Activated CD4-positive, alpha-beta T cell treated with anti-CD3 and anti-CD28 coated beads for 4 hours (primary cell): ENCODE measurements at regions not wholly inside any gene's neighbourhood (a gene's known extent, or its start where the extent isn't known, plus 50 kb on each side); places are given as distances from the start of the nearest gene placed in this dataset.
"Not testable (repeated sequence)": the region's sequence is repeated elsewhere in the genome, so short reads cannot be mapped to it uniquely, and the experiment has no call there.

Experiments
- DNase-seq, 2 donors: peaks; one replicate each; pipeline ENCODE4 v3.0.0-alpha.2; 2020

DNA sequence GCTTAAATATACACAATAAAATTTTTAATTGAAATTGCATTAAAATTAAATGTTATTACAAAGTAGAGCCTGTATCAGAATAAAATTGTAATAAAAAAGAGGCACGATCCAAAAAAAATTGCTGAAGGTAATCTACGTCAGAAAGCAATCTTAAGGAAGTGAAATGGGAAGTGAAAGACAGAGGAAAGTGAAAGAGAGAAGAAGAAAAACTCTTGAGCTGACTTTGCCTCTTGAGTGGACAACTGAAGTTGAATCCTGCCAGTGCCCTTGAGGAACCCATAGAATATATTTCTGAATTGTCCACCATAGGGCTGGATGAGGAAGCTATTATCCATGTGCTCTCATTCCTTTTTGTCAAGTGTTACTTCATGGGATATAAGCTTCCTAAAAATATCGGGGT, 285.1 kb upstream of the STAC start:
- no peak for DNase-seq

DNA sequence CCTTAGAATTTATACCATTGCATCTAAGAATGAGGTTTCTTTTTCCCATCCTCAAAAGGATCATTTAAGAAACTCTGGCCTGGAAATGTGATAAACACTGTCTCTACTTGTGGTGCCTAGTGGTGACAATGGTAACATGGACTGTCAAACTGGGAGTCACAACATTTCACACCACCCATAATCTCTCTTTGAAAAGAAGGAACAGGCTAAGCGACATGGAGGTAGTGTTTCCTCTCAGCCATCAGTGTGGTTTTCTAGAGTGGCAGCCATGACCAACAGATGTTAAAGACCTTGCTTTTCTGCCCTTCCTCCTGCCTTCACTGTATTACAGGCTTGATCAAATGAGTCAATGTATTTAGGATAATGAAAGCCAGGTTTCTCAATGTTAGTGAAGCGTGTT, 283.1 kb upstream of the STAC start:
- no peak for DNase-seq

DNA sequence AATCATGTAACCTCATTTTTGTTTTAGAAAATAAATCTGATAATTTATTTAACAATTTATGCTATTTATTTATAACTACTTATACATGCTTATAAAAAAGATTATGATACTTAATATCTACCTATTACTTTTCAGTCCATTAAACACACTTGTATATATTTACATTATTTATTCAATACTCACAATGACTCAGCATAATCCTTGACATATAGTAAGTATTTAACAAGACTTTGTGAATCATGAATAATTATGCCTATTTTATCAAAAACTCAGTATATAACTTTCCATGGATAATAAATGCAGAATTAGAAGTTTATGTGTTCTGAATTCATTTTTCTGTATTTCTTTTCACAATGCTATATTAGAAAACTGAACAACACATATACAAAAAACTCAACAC, 266.0 kb upstream of the STAC start:
- DNase-seq = no peak

DNA sequence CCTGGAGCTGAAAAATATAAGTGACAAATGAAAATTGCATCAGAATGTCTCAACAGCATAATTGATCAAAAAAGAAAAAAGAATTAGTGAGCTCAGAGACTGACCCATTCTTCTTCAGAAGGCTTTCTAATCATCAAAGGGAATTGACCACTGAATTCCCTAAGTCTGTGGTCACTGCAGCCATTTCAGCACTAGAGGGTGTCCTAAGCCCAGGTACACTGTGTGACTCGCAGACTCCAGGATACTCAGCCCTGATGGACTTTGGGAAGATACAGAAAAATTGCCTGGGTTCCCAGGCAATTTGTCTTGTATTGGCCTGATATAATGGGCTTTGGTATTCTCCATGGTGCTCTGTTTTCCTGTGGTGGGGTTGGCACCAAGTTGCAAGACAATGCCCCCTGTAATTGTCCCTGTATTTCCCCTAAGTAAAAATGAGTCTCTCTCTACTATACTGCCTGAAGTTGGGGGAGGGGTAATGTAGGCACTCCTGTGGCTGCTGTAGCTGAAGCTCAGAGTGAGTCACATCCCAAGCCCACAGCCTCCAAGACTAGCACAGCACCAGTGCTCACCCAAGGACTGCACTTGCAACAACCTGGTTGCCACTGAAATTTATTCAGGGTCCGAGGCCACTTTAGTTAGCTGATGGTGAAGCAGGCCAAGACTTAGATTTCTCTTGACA, 256.0 kb upstream of the STAC start:
- no peak for DNase-seq

DNA sequence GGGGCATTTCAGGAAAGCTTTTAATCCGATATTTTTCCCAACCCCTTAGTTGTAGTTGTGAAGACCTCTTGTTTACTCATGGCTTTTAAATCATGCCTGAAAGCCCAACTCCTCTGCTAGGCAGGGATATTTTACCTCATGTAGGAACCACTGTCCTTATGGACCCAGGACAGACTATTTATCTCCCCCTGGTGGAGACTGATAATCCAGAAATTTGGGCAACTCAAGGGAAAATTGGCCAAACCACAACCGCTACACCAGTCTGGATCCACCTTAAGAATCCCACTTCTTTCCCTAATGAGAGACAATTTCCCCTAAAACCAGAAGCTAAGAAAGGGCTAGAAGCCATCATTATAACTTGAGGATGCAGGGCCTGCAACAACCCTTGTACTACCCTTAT, 248.1 kb upstream of the STAC start:
- DNase-seq = no peak

DNA sequence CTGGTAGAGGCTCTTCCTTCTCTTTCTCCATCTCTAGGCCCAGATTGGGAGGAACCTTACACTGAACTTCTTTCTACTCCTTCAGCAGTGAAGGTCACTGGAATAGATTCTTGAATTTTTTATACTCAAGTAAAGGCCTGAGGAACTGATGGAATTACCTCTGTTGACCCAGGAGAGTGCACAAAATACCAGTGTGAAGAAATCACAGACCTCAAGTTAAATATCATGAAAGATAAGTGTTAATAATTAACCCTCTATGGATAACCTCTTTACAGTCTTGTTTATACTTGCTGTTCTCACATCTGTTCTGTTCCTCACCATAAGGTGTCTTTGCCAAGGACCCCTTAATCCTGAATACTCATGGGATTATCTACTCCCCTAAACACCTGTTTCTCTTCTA, 244.4 kb upstream of the STAC start:
- DNase-seq = no peak

DNA sequence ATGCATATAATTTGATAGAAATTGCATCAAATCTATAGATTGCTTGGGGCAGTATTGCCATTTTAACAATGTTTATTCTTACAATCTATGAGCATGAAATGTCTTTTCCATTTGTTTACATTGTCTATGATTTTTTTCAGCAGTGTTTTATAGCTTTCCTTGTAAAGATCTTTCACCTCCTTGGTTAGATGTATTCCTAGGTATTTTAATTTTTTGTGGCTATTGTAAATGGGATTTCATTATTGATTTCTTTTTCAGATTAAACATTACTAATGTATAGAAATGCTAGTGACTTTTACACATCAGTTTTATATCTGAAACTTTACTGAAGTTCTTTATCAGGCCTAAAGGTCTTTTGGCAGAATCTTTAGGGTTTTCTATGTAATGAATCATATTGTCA, 237.6 kb upstream of the STAC start:
- no peak for DNase-seq

DNA sequence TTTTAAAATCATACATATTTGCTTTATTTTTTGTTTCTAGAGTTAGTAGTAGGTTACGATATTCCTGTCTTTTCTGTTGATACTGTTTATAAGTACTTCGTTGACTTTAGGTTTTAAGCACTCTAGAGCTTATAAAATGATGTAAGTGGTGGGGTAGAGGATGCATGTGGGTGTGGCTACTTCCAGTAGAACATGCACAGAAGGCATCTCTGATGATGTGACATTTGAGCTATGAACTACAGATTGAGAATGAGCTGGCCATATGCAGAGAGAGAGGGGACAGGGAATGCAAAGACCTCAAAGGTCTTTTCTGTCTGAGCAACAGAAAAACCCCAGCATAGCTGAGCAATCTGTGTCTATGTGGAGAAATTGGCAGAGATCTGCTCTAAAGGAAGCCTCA, 233.9 kb upstream of the STAC start:
- DNase-seq = no peak

DNA sequence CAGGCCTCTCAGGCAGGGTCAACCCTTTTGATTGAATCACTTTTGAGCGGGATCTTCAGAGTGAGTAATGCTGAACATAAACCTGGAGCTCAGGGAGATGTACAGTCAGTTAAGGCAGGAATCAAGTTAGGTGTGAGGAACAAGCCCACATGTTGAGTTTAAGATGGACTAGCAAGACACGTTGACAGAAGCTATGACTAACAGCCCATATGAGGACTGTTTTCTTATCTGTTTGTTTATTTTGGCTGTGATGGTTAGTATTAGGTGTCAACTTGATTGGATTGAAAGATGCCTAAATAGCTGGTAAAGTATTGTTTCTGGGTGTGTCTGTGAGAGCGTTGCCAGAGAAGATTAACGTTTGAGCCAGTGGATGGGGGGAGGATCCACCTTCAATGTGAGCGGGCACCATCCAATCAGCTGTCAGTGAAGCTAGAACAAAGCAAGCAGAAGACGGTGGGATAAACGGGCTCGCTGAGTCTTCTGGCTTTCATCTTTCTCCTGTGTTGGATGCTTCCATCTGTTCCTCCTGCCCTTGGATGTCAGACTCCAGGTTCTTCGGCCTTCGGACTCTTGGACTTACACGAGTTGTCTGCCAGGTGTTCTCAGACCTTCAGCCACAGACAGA, 232.3 kb upstream of the STAC start:
- no peak for DNase-seq

DNA sequence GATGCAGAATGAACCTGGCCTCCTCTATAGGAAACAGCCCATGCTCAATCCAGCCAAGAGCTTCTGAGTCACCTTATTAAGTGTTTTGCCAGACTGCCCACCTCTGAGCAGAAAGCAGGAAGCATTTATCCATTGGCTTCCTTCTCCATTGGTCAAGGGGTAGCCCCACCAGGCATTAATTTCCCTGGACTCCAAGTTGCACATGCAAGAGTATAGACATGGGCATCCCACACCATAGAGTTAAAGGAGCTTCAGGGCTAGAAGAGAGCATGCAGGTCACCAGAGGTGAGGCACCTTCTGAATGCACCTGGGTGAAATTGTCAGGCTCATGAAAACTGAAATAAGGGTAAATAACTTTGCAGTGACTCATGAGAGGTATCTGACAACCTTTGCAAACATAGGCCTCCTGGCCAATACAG, 230.8 kb upstream of the STAC start:
- DNase-seq = no peak

DNA sequence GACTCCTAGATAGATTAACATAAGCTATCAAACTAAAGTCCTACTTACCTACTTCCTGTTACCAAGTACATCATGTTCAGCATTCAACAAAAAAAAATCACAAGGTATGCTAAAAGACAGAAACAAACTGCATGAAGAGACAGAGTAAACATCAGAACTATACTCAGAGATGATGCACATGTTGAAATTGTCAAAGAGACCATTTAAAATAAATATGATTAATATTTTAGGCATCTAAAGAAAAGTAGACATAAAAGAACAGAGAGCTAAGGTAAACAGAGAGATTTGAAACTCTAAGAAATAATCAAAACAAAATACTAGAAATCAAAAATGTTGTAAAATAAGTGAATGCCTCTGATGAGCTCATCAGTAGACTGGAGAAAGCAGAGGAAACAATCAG, 224.8 kb upstream of the STAC start:
- DNase-seq = no peak

DNA sequence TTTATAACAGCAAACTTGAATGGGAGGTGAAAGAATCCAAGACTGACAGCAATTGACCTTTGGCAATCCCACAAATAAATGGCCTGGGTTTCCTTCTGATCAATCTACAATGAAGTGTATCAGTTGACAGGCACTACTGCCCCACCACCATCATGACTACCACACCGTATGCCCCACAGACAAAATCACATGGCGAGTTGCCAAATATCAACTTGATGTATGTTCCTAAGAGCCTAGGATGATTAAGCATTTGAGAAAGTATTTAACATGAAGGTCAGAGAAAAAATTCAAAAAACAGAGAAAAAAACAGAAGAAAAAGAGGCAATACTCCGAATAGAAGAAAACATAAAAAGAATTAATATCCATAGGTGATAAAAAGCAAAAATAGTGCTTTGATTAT, 215.9 kb upstream of the STAC start:
- DNase-seq = no peak

DNA sequence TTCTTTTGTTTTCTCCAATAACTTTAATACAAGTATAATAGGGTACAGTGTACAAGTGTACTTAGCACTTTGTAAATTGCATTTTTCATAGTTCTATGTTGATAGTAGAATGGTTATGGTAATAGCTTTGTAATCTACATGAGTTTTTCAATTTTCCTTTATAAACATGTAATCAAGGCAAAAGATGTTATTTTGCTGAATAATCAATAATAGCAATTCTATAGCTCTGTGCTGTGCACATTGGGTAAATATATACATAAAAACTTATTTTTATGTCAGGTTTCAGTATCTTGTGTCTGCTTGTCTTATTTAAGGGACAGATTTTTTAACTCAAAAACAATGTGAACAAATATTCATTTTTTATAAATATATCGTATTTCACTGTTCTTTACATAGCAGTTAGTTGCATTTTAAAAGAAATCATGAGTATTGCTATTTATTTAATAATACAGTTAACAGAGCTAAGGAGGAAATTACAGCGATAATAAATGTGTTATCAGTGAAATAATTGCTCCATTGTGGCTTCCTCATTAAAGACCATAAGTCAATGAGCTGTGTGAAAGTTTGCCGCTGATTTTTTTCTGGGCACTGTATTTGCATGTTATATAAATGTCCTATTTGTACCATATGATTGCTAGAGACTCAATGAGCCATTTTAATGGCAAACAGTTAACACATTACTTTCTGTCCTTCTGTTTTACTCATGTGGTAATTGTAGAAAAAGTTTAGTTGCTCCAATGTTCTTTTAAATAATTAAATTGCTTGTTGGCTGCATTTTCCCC, 214.6 kb upstream of the STAC start:
- DNase-seq = no peak

DNA sequence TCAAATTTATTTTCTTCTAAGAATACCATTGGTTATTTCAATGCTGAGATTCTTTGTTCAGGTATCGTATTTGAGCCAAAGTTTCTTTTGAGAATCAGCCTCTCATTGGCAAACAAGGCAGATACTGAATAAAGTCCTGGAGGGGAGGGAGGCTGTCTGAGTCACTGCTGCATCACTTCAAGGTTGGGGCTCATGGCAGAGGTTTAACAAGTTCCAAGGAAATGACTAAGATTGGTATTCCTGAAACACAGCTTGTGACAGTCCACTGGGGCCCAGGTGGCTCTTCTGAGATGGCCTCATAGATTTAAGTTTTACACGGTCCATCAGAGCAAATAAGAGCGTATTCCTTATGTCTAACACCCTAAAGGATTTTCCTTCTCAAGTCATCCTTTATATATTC, 213.8 kb upstream of the STAC start:
- DNase-seq = no peak

DNA sequence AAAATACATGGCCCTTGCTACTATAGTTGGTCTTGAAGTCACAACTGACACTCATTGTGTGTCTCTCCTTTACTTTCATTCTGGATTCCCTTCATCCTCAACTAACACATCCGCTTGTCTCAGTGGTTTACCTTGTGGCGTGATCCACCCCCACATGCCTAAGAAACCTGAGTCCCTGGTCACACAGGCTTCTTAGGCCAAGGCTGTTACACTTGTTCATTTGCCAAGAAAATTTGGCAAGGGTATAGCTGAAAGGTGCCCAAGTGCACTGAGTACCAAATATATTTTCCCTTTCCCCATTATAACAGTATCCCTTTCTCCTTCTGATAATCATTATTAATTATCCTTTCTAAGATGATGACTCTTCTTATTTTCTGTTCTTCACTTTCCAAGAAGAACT, 207.6 kb upstream of the STAC start:
- DNase-seq = no peak

DNA sequence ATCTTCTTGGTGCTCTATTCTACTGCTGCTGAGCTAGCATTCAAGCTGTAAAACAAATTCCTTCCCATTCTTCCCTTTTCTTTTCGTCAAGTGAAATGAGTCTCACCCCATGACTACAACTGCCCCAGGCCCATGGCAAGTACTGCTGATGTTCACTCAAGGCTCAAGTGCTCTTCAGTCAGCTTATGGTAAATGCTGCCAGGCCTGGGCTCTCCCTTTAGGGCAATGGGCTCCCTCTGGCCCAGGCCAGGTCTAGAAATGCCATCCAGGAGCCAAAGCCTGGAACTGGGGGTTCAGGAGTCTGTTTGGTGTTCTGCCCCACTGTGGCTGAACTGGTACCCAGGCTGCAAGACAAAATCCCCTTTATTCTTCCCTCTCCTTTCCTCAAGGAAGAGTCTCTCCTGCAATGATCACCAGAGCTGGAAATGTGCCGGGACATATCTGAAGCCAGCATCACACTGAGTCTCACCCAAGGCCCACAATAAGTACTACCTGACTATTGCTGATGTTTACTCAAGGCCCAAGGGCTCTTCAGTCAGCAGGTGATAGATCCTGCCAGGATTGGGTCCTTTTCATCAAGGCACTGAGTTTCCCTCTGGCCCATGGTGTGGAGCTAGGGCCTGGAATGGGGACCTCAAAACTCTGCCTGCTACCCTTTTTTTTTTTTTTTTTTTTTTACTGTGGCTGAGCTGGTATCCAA, 205.0 kb upstream of the STAC start:
- DNase-seq = no peak

DNA sequence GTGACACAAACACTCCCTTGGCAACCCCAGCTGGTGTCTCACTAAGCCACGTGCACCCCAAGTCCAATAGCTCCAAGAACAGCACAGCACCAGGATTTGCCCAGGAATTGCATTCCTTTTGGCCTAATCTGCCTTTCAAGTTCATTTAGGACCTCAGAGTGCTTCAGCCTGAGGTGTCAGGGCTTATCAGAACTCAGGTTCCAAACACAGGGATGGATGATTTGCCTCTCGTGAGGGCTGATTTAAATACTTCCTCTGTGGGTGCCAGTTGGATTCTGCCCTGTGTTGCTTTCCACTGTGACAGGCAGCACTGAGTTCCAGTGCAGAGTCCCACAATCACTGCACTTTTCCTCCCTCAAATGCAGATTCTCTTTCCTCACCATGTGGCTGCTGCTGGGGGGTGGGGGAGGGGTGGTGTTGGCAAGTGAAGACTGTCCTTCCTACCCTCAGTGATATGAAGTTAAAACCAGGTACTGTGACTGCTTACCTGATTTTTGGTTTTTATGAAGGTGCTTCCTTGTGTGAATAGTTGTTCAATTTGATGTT, 204.3 kb upstream of the STAC start:
- no peak for DNase-seq

DNA sequence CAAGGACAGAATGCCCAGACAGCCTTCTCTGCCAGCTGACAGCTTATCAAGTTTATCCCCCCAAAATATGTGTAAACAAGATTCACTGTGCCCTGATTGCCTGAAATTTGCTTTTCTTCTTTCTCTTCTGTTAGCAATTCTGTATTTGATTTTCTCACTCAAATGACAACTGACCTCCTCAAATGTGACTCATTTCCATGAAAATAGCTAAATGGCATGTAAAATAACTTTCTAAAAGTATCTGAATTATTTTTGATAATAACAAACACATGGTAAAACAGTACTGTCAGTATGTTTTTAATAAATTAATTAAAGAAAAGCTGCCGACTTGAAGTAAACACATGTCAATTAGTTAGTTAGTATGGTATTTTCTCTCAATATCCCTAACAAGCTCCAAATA, 202.3 kb upstream of the STAC start:
- no peak for DNase-seq

DNA sequence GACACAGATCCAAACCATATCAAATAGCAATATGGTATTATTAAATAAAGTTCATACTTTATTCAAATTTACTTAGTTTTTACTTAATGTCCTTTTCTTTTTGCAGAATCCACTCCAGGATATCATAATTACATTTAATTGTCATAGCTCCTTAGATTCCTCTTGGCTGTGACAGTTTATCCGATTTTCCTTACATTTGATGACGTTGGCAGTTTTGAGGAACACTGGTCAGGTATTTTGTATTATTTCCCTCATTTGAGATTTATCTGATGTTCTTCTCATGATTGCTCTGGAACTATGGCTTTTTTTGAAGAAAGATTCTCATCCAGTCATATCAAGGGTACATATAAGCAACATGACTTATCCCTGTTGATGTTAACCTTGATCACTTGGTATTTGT, 198.3 kb upstream of the STAC start:
- no peak for DNase-seq

DNA sequence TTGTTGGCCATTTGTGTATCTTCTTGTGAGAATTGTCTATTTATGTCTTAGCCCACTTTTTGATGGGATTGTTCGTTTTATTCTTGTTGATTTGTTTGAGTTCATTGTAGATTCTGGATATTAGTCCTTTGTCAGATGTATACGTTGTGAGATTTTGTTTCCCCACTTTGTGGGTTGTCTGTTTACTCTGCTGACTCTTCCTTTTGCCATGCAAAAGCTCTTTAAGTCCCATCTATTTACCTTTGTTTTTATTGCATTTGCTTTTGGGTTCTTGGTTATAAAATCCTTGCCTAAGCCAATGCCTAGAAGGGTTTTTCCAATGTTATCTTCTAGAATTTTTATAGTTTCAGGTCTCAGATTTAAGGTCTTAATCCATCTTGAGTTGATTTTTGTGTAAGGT, 193.1 kb upstream of the STAC start:
- DNase-seq = not testable (repeated sequence)

DNA sequence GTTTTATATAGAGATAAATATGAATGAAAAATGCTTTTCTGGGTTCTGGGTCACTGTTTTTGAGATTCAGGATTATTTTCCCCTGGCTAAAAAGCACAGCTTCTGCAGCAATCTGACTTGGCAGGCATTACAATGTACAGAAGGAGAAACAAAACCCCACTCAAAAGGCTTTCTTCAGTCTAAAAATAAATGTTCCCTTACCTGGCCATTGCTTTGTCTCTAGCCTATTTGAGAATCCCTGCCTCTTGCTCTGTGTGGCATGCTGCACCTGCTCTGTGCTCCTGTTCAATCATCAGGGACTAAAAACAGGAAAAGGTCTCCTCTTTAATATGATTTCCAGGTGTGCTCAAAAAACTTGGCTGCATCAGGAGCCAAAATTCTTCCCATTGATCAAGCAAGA, 187.4 kb upstream of the STAC start:
- no peak for DNase-seq

DNA sequence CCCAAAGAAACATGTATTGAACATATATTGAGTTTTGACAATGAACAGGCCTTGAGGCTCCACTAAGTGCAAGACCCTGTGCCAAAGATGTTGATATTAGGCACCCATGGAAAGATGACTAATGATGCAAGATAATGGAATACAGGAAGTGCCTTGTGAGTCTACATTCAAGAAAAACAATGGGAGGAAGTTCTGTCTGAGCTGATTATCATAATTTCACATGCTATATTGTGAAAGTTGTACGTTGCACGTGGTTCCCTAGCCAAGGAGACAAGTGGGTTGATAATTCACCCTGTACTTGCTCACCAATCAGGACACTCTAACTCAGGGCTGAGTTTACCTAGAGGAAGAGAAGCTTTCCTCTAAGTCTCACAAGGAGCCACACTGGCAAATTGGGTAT, 186.9 kb upstream of the STAC start:
- no peak for DNase-seq

DNA sequence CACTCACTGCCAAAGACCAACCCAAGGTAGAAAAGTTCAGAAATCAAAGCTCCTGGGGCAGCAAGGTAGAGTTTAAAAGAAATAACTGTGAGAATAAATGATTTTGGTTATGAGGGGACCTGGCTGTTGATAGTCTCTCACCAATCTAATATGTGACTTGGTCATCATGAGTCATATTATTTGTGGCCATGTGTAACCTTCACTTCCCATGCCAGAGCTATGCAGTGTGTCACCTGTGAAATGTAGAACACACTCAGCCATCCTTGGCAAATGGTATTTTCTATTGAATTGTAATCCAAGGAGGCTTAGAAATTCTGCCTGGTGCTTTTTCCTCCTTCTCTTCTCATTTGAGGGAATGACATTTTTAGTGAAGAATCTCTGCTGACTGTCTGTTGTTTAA, 184.2 kb upstream of the STAC start:
- DNase-seq = no peak

DNA sequence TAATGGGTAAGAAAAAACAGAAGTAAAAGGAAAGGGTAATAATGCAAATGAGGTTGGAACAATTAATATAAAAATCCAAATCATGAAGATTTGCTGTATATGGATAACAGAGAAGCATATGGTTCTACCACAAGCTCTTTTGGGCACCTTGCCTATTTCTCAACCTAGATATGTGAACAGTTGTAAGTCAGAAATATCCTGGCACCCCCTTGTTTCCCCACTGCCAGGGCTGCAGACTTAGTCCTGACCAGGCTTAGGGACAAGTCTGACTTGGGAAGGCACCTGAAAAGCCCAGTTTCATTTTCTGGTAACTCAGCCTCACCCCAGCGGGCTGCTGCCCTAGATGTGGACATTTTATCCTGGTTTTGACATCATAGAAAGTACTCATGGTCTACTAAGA, 183.2 kb upstream of the STAC start:
- no peak for DNase-seq
